SU-DHL-6 (cell line): ENCODE measurements at regions not wholly inside any gene's neighbourhood (a gene's known extent, or its start where the extent isn't known, plus 50 kb on each side); places are given as distances from the start of the nearest gene placed in this dataset.

ENCODE experiments used
- H2AFZ ChIP-seq: fragments of 200-600 bp; sonication (generic); 2 replicates; pipeline ENCODE4 v1.6.1; 2014; ENCODE audit warnings: low read depth, mild to moderate bottlenecking, moderate library complexity, mixed read lengths, antibody characterized with exemption, low read length; ENCODE audit not compliant: severe bottlenecking
- H3F3A ChIP-seq: fragments of 200-600 bp; shearing (Covaris generic); 2 replicates; pipeline ENCODE4 v1.6.0; 2016; ENCODE audit warnings: antibody characterized with exemption, mild to moderate bottlenecking; ENCODE audit not compliant: insufficient read depth
- H3K27ac ChIP-seq: fragments of 200-600 bp; sonication (generic); 2 replicates; pipeline ENCODE4 v1.5.1; 2016; ENCODE audit warnings: low read depth, mild to moderate bottlenecking, low read length, moderate library complexity, mixed read lengths
- H3K27me3 ChIP-seq: fragments of 200-600 bp; sonication (generic), shearing (Covaris generic); 2 replicates; pipeline ENCODE4 v1.6.0; 2014; ENCODE audit warnings: mild to moderate bottlenecking, low read length
- H3K36me3 ChIP-seq: fragments of 200-600 bp; sonication (generic); 2 replicates; pipeline ENCODE4 v1.6.1; 2014; ENCODE audit warnings: mild to moderate bottlenecking, low read length, mixed read lengths
- H3K4me2 ChIP-seq: fragments of 300-600, 200-600 bp; shearing (Covaris generic), sonication (generic); 2 replicates; pipeline ENCODE4 v1.6.0; 2014; ENCODE audit warnings: low read length, low read depth, mild to moderate bottlenecking; ENCODE audit not compliant: poor library complexity, severe bottlenecking
- H3K4me3 ChIP-seq: fragments of 200-600 bp; sonication (generic); 2 replicates; pipeline ENCODE4 v1.5.1; 2014; ENCODE audit warnings: antibody characterized with exemption, low read length, mild to moderate bottlenecking, mixed read lengths; ENCODE audit not compliant: insufficient read depth, poor library complexity, severe bottlenecking
- H3K79me2 ChIP-seq: fragments of 200-600 bp; sonication (generic); 2 replicates; pipeline ENCODE4 v1.6.1; 2014; ENCODE audit warnings: mild to moderate bottlenecking, low read length, moderate library complexity; ENCODE audit not compliant: insufficient read depth
- H3K9ac ChIP-seq: fragments of 200-600 bp; sonication (generic); 2 replicates; pipeline ENCODE4 v1.7.0; 2014; ENCODE audit warnings: mild to moderate bottlenecking, low read length
- H3K9me2 ChIP-seq: fragments of 200-600 bp; sonication (generic); replicated peaks from 2 replicates; pipeline ENCODE4 v1.6.1; 2014; ENCODE audit warnings: low read length; ENCODE audit not compliant: insufficient read depth
- H3K9me3 ChIP-seq: fragments of 200-600 bp; sonication (generic); 2 replicates; pipeline ENCODE4 v1.6.1; 2014; ENCODE audit warnings: low read length, mixed read lengths; ENCODE audit not compliant: insufficient read depth
- H4K20me1 ChIP-seq: fragments of 200-600 bp; sonication (generic); 2 replicates; pipeline ENCODE4 v1.6.1; 2014; ENCODE audit warnings: low read depth, mild to moderate bottlenecking, antibody characterized with exemption, low read length, moderate library complexity, mixed read lengths
- CTCF ChIP-seq: fragments of 200-600 bp; sonication (generic); IDR thresholded peaks from one replicate; pipeline ENCODE4 v1.5.1; 2017; ENCODE audit warnings: antibody characterized with exemption, mild to moderate bottlenecking, low read length, moderate library complexity; ENCODE audit not compliant: insufficient read depth, poor library complexity, severe bottlenecking
- EZH2phosphoT487 ChIP-seq: fragments of 200-600 bp; sonication (generic), shearing (Covaris generic); conservative IDR thresholded peaks from 2 replicates; pipeline ENCODE4 v1.6.1; 2018; ENCODE audit warnings: mild to moderate bottlenecking, antibody characterized with exemption, low read length, moderate library complexity, mixed read lengths

GRCh38 chr18:21162786-21163185 is 51.2 kb upstream of the ROCK1 start:
- H3F3A ChIP-seq, result no peaks in the 10 kb centered on the region
- no peaks in the 10 kb centered on the region for H4K20me1 ChIP-seq
- H3K9ac ChIP-seq, result no peak overlapping the region
- no peak overlapping the region for H3K4me2 ChIP-seq
- H3K27ac ChIP-seq, result no peak overlapping the region
- H3K9me2 ChIP-seq, result no peaks in the 10 kb centered on the region
- H3K27me3 ChIP-seq, result no peaks in the 10 kb centered on the region
- H3K79me2 ChIP-seq, result no peaks in the 10 kb centered on the region
- no peaks in the 10 kb centered on the region for H3K36me3 ChIP-seq
- no peak overlapping the region for H2AFZ ChIP-seq
- H3K9me3 ChIP-seq, result no peaks in the 10 kb centered on the region; the same call in 1 of the 2 replicates
- no peak overlapping the region for H3K4me3 ChIP-seq
- no peak for TF ChIP-seq CTCF
- TF ChIP-seq EZH2phosphoT487, result no peak

- Histone ChIP-seq H3K27ac (no peak overlapping the region), H3K4me3 (no peak overlapping the region), H3K9ac (no peak overlapping the region)
These were observed 52.3 kb upstream of the ROCK1 start for GRCh38 chr18:21163647-21164547.

GRCh38 chr18:21164548-21165095 is 53.0 kb upstream of the ROCK1 start:
- Histone ChIP-seq H4K20me1 (no peaks in the 10 kb centered on the region), H3K9ac (no peak overlapping the region), H3K9me2 (no peaks in the 10 kb centered on the region), H3K4me3 (no peak overlapping the region), H3K9me3 (no peaks in the 10 kb centered on the region), H3K79me2 (no peaks in the 10 kb centered on the region), H3K27ac (no peak overlapping the region), H3K4me2 (no peak overlapping the region), H3K27me3 (no peaks in the 10 kb centered on the region), H3K36me3 (no peaks in the 10 kb centered on the region), H2AFZ (no peak overlapping the region), H3F3A (no peaks in the 10 kb centered on the region)
- TF ChIP-seq CTCF (no peak), EZH2phosphoT487 (no peak)

More at GRCh38 chr18:21163647-21164547, 52.3 kb upstream of the ROCK1 start:
- no peaks in the 10 kb centered on the region for H3K9me3 ChIP-seq
- H3K36me3 ChIP-seq, result no peaks in the 10 kb centered on the region
- H3K79me2 ChIP-seq, result no peaks in the 10 kb centered on the region
- H3K27me3 ChIP-seq, result no peaks in the 10 kb centered on the region
- no peaks in the 10 kb centered on the region for H3K9me2 ChIP-seq
- H3F3A ChIP-seq, result no peaks in the 10 kb centered on the region
- no peak overlapping the region for H2AFZ ChIP-seq
- H3K4me2 ChIP-seq, result no peak overlapping the region
- H4K20me1 ChIP-seq, result no peaks in the 10 kb centered on the region
- TF ChIP-seq CTCF (no peak), EZH2phosphoT487 (no peak)
